Esophagus muscularis mucosa (tissue), 4 donors: ENCODE measurements at regions not wholly inside any gene's neighbourhood (a gene's known extent, or its start where the extent isn't known, plus 50 kb on each side); places are given as distances from the start of the nearest gene placed in this dataset.

Experiments used
- EP300 ChIP-seq: sonication (generic); formaldehyde crosslinking; IDR thresholded peaks from one replicate; pipeline ENCODE4 v1.6.1; 2017; ENCODE audit warnings: antibody characterized with exemption
- POLR2A ChIP-seq: fragments of 450-650 bp; IDR thresholded peaks from one replicate; pipeline ENCODE4 v1.6.1; 2017; ENCODE audit warnings: antibody characterized with exemption, moderate library complexity, mild to moderate bottlenecking, low read depth
- POLR2AphosphoS5 ChIP-seq, 2 donors: sonication (generic); formaldehyde crosslinking; IDR thresholded peaks; one replicate each; pipeline ENCODE4 v1.6.1; 2017; ENCODE audit warnings: antibody characterized with exemption in 2 of 2
- TF ChIP-seq, protein P1 (sequence below), 3 experiments: fragments of 200-600 bp in 2 of 3; fragments of 450-650 bp in 1 of 3; sonication (generic) in 2 of 3; IDR thresholded peaks; one replicate each; pipeline ENCODE4 v1.5.1; 2017 to 2019; ENCODE audit warnings: antibody characterized with exemption in 3 of 3, mild to moderate bottlenecking in 2 of 3, moderate library complexity in 1 of 3

DNA sequence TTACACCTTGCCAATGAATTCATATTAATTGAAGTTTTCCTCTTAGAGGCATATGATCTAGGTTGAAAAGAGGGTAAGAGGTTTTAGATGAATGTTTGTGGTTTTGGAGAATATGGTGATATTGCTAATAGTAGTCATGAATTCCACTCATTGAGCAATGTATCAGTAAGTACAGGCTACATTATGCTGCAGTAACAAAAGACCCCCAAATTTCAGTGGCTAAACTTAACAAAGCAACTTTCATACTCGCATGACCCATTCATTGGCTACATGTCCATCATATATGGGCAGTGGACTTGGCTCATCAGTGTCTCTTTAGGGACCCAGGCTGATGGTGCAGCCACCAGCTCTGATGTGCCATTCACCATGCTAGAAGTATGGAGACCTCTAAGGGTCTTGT lies 196.6 kb upstream of the MYL2 start:
- no peak for TF ChIP-seq POLR2AphosphoS5 (IDR thresholded peaks at IDR 0.05)
- TF ChIP-seq, protein P1, sequence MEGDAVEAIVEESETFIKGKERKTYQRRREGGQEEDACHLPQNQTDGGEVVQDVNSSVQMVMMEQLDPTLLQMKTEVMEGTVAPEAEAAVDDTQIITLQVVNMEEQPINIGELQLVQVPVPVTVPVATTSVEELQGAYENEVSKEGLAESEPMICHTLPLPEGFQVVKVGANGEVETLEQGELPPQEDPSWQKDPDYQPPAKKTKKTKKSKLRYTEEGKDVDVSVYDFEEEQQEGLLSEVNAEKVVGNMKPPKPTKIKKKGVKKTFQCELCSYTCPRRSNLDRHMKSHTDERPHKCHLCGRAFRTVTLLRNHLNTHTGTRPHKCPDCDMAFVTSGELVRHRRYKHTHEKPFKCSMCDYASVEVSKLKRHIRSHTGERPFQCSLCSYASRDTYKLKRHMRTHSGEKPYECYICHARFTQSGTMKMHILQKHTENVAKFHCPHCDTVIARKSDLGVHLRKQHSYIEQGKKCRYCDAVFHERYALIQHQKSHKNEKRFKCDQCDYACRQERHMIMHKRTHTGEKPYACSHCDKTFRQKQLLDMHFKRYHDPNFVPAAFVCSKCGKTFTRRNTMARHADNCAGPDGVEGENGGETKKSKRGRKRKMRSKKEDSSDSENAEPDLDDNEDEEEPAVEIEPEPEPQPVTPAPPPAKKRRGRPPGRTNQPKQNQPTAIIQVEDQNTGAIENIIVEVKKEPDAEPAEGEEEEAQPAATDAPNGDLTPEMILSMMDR (IDR thresholded peaks at IDR 0.05), result no peak
- TF ChIP-seq EP300, result no peak
- TF ChIP-seq POLR2A, result no peak
